ENCODE measurements at regions not wholly inside any gene's neighbourhood (a gene's known extent, or its start where the extent isn't known, plus 50 kb on each side); places are given as distances from the start of the nearest gene placed in this dataset.

DNA sequence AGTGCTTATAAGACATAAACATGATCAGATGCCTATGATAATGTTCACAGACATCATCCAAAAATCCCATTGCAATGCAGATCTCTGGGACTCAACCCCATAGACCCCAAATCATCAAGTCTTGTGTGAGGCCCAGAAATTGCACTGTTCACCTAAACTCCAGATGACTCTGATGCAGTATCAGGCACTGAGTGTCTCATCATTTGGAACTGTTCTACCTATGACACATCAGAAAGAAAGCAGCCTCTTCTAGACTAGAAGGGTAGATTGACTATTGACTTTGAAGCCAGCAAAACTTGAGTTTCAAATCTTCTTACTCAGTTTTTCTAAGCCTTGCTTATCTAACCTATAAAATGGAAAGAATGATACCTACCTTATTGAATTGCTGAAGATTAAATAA, 58.7 kb upstream of the PAPPA start (continued):
- TF ChIP-seq, protein P1, sequence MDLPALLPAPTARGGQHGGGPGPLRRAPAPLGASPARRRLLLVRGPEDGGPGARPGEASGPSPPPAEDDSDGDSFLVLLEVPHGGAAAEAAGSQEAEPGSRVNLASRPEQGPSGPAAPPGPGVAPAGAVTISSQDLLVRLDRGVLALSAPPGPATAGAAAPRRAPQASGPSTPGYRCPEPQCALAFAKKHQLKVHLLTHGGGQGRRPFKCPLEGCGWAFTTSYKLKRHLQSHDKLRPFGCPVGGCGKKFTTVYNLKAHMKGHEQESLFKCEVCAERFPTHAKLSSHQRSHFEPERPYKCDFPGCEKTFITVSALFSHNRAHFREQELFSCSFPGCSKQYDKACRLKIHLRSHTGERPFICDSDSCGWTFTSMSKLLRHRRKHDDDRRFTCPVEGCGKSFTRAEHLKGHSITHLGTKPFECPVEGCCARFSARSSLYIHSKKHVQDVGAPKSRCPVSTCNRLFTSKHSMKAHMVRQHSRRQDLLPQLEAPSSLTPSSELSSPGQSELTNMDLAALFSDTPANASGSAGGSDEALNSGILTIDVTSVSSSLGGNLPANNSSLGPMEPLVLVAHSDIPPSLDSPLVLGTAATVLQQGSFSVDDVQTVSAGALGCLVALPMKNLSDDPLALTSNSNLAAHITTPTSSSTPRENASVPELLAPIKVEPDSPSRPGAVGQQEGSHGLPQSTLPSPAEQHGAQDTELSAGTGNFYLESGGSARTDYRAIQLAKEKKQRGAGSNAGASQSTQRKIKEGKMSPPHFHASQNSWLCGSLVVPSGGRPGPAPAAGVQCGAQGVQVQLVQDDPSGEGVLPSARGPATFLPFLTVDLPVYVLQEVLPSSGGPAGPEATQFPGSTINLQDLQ (CRISPR knock-in tag; IDR thresholded peaks at IDR 0.05), result no peak
- TF ChIP-seq, protein P2, sequence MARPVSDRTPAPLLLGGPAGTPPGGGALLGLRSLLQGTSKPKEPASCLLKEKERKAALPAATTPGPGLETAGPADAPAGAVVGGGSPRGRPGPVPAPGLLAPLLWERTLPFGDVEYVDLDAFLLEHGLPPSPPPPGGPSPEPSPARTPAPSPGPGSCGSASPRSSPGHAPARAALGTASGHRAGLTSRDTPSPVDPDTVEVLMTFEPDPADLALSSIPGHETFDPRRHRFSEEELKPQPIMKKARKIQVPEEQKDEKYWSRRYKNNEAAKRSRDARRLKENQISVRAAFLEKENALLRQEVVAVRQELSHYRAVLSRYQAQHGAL (CRISPR knock-in tag; IDR thresholded peaks at IDR 0.05; ENCODE audit: not compliant biosample characterization), result no peak
- no peak for TF ChIP-seq ZNF256 (CRISPR knock-in tag; conservative IDR thresholded peaks at IDR 0.05)
- no peak for TF ChIP-seq MEIS2 (CRISPR knock-in tag; IDR thresholded peaks at IDR 0.05)
- TF ChIP-seq, protein P3, sequence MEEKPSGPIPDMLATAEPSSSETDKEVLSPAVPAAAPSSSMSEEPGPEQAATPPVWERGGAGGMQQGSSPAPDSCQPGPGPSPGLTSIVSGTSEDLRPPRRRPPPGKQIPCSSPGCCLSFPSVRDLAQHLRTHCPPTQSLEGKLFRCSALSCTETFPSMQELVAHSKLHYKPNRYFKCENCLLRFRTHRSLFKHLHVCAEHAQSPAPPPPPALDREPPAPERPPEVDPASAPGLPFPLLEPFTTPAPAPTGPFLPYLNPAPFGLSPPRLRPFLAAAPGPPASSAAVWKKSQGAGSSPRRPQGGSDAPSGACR (CRISPR knock-in tag; IDR thresholded peaks at IDR 0.05), result no peak
- TF ChIP-seq, protein P4, sequence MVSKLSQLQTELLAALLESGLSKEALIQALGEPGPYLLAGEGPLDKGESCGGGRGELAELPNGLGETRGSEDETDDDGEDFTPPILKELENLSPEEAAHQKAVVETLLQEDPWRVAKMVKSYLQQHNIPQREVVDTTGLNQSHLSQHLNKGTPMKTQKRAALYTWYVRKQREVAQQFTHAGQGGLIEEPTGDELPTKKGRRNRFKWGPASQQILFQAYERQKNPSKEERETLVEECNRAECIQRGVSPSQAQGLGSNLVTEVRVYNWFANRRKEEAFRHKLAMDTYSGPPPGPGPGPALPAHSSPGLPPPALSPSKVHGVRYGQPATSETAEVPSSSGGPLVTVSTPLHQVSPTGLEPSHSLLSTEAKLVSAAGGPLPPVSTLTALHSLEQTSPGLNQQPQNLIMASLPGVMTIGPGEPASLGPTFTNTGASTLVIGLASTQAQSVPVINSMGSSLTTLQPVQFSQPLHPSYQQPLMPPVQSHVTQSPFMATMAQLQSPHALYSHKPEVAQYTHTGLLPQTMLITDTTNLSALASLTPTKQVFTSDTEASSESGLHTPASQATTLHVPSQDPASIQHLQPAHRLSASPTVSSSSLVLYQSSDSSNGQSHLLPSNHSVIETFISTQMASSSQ (IDR thresholded peaks at IDR 0.05; ENCODE audit: low read depth), result no peak
- TF ChIP-seq, protein P4 (CRISPR knock-in tag; IDR thresholded peaks at IDR 0.05; ENCODE audit: borderline replicate concordance), result no peak
